Fibroblast of lung (primary cell): ENCODE measurements at regions not wholly inside any gene's neighbourhood (a gene's known extent, or its start where the extent isn't known, plus 50 kb on each side); places are given as distances from the start of the nearest gene placed in this dataset.
"Not testable (repeated sequence)": the region's sequence is repeated elsewhere in the genome, so short reads cannot be mapped to it uniquely, and the experiment has no call there.

ENCODE experiments used
- DNase-seq, 2 donors: peaks; one replicate each; pipeline versions ENCODE4 v3.0.0 to v3.0.0-alpha.2; 2010; ENCODE audit warnings: low read depth in 2 of 2
- H2AFZ ChIP-seq: 2 replicates; pipeline ENCODE4 v1.5.1; 2012; ENCODE audit warnings: low read length, control low read depth, inconsistent platforms
- H3K27ac ChIP-seq: 2 replicates; pipeline ENCODE4 v1.5.1; 2011; ENCODE audit warnings: low read length, control low read depth; ENCODE audit not compliant: insufficient read depth
- H3K27me3 ChIP-seq: 2 replicates; pipeline ENCODE4 v1.5.1; 2011; ENCODE audit warnings: mild to moderate bottlenecking, low read length; ENCODE audit not compliant: control insufficient read depth, insufficient read depth
- H3K36me3 ChIP-seq: 2 replicates; pipeline ENCODE4 v1.5.1; 2011; ENCODE audit warnings: low read length; ENCODE audit not compliant: control insufficient read depth, insufficient read depth
- H3K4me1 ChIP-seq: 2 replicates; pipeline ENCODE4 v1.5.1; 2011; ENCODE audit warnings: low read length; ENCODE audit not compliant: control insufficient read depth, insufficient read depth; ENCODE audit errors: extremely low read depth
- H3K4me2 ChIP-seq: 2 replicates; pipeline ENCODE4 v1.5.1; 2011; ENCODE audit warnings: low read length, control low read depth; ENCODE audit not compliant: insufficient read depth; ENCODE audit errors: extremely low read depth
- H3K4me3 ChIP-seq, 4 experiments: fragments of 200-600 bp in 1 of 4; sonication (generic) in 1 of 4; replicated peaks in 1 of 4; 2 replicates each; pipeline ENCODE4 v1.5.1; 2011 to 2016; ENCODE audit warnings: low read length in 4 of 4, low read depth in 3 of 4, mild to moderate bottlenecking in 3 of 4, control low read depth in 2 of 4, inconsistent platforms in 1 of 4, mixed read lengths in 1 of 4; ENCODE audit not compliant: insufficient read depth in 1 of 4; ENCODE audit errors: control extremely low read depth in 1 of 4
- H3K79me2 ChIP-seq: 2 replicates; pipeline ENCODE4 v1.5.1; 2012; ENCODE audit warnings: mild to moderate bottlenecking, low read length, inconsistent platforms; ENCODE audit not compliant: control insufficient read depth, insufficient read depth
- H3K9ac ChIP-seq: 2 replicates; pipeline ENCODE4 v1.5.1; 2011; ENCODE audit warnings: mild to moderate bottlenecking, low read length, control low read depth; ENCODE audit not compliant: insufficient read depth
- H3K9me3 ChIP-seq: 2 replicates; pipeline ENCODE4 v1.5.1; 2012; ENCODE audit warnings: low read depth, low read length; ENCODE audit not compliant: control insufficient read depth, insufficient read depth
- H4K20me1 ChIP-seq: 2 replicates; pipeline ENCODE4 v1.5.1; 2011; ENCODE audit warnings: low read length; ENCODE audit not compliant: control insufficient read depth, insufficient read depth; ENCODE audit errors: extremely low read depth
- EZH2 ChIP-seq: IDR thresholded peaks from 2 replicates; pipeline ENCODE4 v1.5.1; 2012; ENCODE audit warnings: low read length, control low read depth, mild to moderate bottlenecking; ENCODE audit errors: missing control alignments
- TF ChIP-seq, protein P1 (sequence below), 2 donors: IDR thresholded peaks in 1 of 2; conservative IDR thresholded peaks in 1 of 2; 1 replicate in 1 of 2; 2 replicates in 1 of 2; pipeline ENCODE4 v1.5.1; 2011 to 2012; ENCODE audit warnings: low read length in 2 of 2, control low read depth in 1 of 2, inconsistent platforms in 1 of 2, low read depth in 1 of 2, mild to moderate bottlenecking in 1 of 2

GRCh38 chr2:19627359-19627758, 268.9 kb upstream of the OSR1 start:
- Histone ChIP-seq H3K27me3 (no peaks in the 10 kb centered on the region), H3K9me3 (no peaks in the 10 kb centered on the region), H2AFZ (no peak overlapping the region), H3K4me3 (no peak overlapping the region), H3K4me2 (no peak overlapping the region), H3K4me1 (peaks cover 3% of the 10 kb centered on the region), H4K20me1 (no peaks in the 10 kb centered on the region), H3K9ac (no peak overlapping the region), H3K79me2 (no peaks in the 10 kb centered on the region), H3K27ac (no peak overlapping the region), H3K36me3 (no peaks in the 10 kb centered on the region)
- no peak for DNase-seq
- no peak for TF ChIP-seq EZH2
- TF ChIP-seq, protein P1, sequence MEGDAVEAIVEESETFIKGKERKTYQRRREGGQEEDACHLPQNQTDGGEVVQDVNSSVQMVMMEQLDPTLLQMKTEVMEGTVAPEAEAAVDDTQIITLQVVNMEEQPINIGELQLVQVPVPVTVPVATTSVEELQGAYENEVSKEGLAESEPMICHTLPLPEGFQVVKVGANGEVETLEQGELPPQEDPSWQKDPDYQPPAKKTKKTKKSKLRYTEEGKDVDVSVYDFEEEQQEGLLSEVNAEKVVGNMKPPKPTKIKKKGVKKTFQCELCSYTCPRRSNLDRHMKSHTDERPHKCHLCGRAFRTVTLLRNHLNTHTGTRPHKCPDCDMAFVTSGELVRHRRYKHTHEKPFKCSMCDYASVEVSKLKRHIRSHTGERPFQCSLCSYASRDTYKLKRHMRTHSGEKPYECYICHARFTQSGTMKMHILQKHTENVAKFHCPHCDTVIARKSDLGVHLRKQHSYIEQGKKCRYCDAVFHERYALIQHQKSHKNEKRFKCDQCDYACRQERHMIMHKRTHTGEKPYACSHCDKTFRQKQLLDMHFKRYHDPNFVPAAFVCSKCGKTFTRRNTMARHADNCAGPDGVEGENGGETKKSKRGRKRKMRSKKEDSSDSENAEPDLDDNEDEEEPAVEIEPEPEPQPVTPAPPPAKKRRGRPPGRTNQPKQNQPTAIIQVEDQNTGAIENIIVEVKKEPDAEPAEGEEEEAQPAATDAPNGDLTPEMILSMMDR (conservative IDR thresholded peaks at IDR 0.05 in 1 of 2, IDR thresholded peaks at IDR 0.05 in 1 of 2; ENCODE audit: low read depth in 1 of 2, low read length in 2 of 2): no peak

- Histone ChIP-seq H3K4me2 (no peak overlapping the region), H3K9me3 (no peaks in the 10 kb centered on the region), H4K20me1 (no peaks in the 10 kb centered on the region), H3K27me3 (no peaks in the 10 kb centered on the region), H3K27ac (no peak overlapping the region), H3K4me1 (no peaks in the 10 kb centered on the region), H3K79me2 (no peaks in the 10 kb centered on the region), H2AFZ (no peak overlapping the region), H3K4me3 (no peak overlapping the region), H3K36me3 (no peaks in the 10 kb centered on the region), H3K9ac (no peak overlapping the region)
- TF ChIP-seq, protein P1 (conservative IDR thresholded peaks at IDR 0.05 in 1 of 2, IDR thresholded peaks at IDR 0.05 in 1 of 2; ENCODE audit: low read depth in 1 of 2, low read length in 2 of 2): no peak
- no peak for TF ChIP-seq EZH2
- peak; percentile 81 to 82 for DNase-seq
Observed at GRCh38 chr2:19623488-19623887, 265.1 kb upstream of the OSR1 start.

DNA sequence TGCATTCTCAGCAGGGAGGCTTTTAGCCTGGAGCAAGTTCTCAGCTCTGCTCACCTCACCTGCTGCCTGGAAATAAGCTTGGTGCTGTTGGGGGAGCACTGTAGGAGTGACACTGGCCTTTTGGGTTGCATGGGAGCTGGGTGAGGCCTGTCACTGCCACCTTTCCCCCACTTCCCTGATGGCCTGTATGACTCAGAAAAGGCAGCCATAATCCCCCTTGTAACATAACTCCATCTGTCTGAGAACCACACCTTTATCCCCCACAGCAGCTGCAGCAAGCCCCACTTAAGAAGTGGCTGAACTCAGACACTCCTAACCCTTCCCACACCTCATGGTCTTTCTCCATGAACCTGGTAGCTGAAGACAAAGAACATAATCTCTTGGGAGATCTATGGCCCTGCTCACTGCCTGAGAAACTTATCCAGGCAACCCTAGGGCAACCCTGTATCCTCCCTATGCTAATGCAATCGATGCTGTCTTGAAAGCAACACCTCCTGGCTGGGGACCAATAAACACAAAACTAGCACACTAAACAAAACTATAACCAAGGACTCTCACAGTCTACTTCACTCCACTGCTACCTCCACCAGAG, 258.9 kb upstream of the OSR1 start:
- no peak overlapping the region for H3K4me2 ChIP-seq
- no peak for TF ChIP-seq EZH2
- TF ChIP-seq, protein P1 (conservative IDR thresholded peaks at IDR 0.05 in 1 of 2, IDR thresholded peaks at IDR 0.05 in 1 of 2; ENCODE audit: low read depth in 1 of 2, low read length in 2 of 2): no peak
- no peaks in the 10 kb centered on the region for H3K36me3 ChIP-seq
- no peaks in the 10 kb centered on the region for H3K9me3 ChIP-seq
- no peaks in the 10 kb centered on the region for H4K20me1 ChIP-seq
- H3K4me3 ChIP-seq: no peak overlapping the region
- no peaks in the 10 kb centered on the region for H3K27me3 ChIP-seq
- H3K79me2 ChIP-seq: no peaks in the 10 kb centered on the region
- no peak overlapping the region for H2AFZ ChIP-seq
- no peak overlapping the region for H3K9ac ChIP-seq
- H3K4me1 ChIP-seq: no peaks in the 10 kb centered on the region
- peak in 1 of 2 donors; percentile 36 for DNase-seq
- H3K27ac ChIP-seq: no peak overlapping the region

DNA sequence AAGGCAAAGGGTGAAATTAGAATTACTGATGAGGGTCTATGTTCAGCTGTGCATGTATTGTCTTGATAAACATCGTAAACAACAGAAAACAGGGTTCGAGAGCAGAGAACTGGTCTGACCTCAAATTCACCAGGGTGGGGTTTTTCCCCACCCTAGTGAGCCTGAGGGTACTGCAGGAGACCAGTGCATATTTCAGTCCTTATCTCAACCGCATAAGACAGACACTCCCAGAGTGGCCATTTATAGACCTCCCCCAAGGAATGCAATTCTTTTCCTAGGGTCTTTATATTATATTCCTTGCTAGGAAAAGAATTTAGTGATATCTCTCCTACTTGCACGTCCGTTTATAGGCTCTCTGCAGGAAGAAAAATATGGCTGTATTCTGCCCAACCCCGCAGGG, 257.0 kb upstream of the OSR1 start:
- not testable (repeated sequence) for H3K4me3 ChIP-seq, H3K27me3 ChIP-seq, H3K27ac ChIP-seq, H3K4me2 ChIP-seq, H2AFZ ChIP-seq, H4K20me1 ChIP-seq, DNase-seq, H3K9me3 ChIP-seq, H3K4me1 ChIP-seq, H3K36me3 ChIP-seq, H3K9ac ChIP-seq, H3K79me2 ChIP-seq
